HEK293 (cell line): ENCODE measurements at regions not wholly inside any gene's neighbourhood (a gene's known extent, or its start where the extent isn't known, plus 50 kb on each side); places are given as distances from the start of the nearest gene placed in this dataset.

Experiments used
- KLF1 ChIP-seq: fragments of 450-650 bp; formaldehyde crosslinking; IDR thresholded peaks from 2 replicates; pipeline ENCODE4 v1.5.1; 2016; ENCODE audit warnings: missing biosample characterization, missing genetic modification characterization
- OVOL3 ChIP-seq: fragments of 450-650 bp; formaldehyde crosslinking; IDR thresholded peaks from 2 replicates; pipeline ENCODE4 v1.5.1; 2016; ENCODE audit warnings: missing biosample characterization, missing genetic modification characterization
- ZNF146 ChIP-seq: fragments of 450-650 bp; formaldehyde crosslinking; IDR thresholded peaks from 2 replicates; pipeline ENCODE4 v1.5.1; 2016; ENCODE audit warnings: missing biosample characterization, missing genetic modification characterization
- ZNF239 ChIP-seq: fragments of 450-650 bp; formaldehyde crosslinking; IDR thresholded peaks from 2 replicates; pipeline ENCODE4 v1.5.1; 2016; ENCODE audit warnings: missing biosample characterization, missing genetic modification characterization
- ZNF274 ChIP-seq, 2 experiments: fragments of 200-500 bp in 1 of 2; fragments of 450-650 bp in 1 of 2; sonication (Bioruptor generic) in 1 of 2; formaldehyde crosslinking in 1 of 2; IDR thresholded peaks; 2 replicates each; pipeline versions ENCODE4 v1.5.1 to v1.6.1; 2014 to 2016; ENCODE audit warnings: borderline replicate concordance in 1 of 2, inconsistent platforms in 1 of 2, low read length in 1 of 2, missing biosample characterization in 1 of 2, missing genetic modification characterization in 1 of 2
- ZNF324 ChIP-seq: fragments of 450-650 bp; formaldehyde crosslinking; IDR thresholded peaks from 2 replicates; pipeline ENCODE4 v1.5.1; 2016; ENCODE audit warnings: missing biosample characterization, missing genetic modification characterization
- ZNF629 ChIP-seq: fragments of 450-650 bp; formaldehyde crosslinking; IDR thresholded peaks from 2 replicates; pipeline ENCODE4 v1.5.1; 2017; ENCODE audit warnings: missing biosample characterization, missing genetic modification characterization
- TF ChIP-seq, protein P1 (sequence below): fragments of 450-650 bp; formaldehyde crosslinking; IDR thresholded peaks from 2 replicates; pipeline ENCODE4 v1.5.1; 2016; ENCODE audit warnings: missing biosample characterization, missing genetic modification characterization
- TF ChIP-seq, protein P2 (sequence below): fragments of 450-650 bp; formaldehyde crosslinking; conservative IDR thresholded peaks from 2 replicates; pipeline ENCODE4 v1.5.1; 2016; ENCODE audit warnings: low read depth, missing biosample characterization, missing genetic modification characterization
- TF ChIP-seq, protein P3 (sequence below): fragments of 450-650 bp; formaldehyde crosslinking; IDR thresholded peaks from 2 replicates; pipeline ENCODE4 v1.5.1; 2016; ENCODE audit warnings: missing biosample characterization, missing genetic modification characterization, borderline replicate concordance
- TF ChIP-seq, protein P4 (sequence below): fragments of 450-650 bp; formaldehyde crosslinking; IDR thresholded peaks from 2 replicates; pipeline ENCODE4 v1.5.1; 2016; ENCODE audit warnings: missing biosample characterization, missing genetic modification characterization

DNA sequence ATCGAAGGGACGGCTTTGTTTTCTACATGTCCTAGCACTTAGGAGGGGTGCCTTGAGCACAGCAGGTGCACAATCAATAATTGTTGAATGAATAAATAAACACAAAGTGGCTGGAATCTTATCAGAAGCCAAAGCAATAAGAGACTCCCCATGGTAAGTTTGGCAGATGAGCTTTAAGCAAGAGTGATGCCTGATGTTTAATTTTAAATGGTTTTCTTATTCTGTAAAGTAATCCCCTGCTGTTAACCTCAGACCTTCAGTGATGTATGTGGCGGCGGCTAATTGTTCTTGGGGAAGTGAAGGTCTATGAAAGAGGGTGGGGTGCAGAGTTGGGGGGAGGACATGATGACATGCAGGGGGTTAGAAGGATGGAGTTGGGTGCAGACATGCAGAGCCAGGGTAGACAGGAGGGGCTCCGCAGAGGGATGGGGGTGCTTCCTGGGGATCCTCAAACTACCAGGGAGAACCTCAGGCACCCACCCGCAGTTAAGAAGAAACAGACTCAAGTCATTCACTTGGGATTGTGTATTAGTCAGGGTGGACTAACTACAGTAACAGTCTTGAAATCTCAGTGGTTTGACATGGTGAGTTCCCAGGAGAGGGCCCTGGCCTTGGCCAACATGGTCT lies 65.7 kb upstream of the SHB start:
- TF ChIP-seq, protein P1, sequence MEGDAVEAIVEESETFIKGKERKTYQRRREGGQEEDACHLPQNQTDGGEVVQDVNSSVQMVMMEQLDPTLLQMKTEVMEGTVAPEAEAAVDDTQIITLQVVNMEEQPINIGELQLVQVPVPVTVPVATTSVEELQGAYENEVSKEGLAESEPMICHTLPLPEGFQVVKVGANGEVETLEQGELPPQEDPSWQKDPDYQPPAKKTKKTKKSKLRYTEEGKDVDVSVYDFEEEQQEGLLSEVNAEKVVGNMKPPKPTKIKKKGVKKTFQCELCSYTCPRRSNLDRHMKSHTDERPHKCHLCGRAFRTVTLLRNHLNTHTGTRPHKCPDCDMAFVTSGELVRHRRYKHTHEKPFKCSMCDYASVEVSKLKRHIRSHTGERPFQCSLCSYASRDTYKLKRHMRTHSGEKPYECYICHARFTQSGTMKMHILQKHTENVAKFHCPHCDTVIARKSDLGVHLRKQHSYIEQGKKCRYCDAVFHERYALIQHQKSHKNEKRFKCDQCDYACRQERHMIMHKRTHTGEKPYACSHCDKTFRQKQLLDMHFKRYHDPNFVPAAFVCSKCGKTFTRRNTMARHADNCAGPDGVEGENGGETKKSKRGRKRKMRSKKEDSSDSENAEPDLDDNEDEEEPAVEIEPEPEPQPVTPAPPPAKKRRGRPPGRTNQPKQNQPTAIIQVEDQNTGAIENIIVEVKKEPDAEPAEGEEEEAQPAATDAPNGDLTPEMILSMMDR (tag by site-specific recombination) = no peak
- TF ChIP-seq, protein P2, sequence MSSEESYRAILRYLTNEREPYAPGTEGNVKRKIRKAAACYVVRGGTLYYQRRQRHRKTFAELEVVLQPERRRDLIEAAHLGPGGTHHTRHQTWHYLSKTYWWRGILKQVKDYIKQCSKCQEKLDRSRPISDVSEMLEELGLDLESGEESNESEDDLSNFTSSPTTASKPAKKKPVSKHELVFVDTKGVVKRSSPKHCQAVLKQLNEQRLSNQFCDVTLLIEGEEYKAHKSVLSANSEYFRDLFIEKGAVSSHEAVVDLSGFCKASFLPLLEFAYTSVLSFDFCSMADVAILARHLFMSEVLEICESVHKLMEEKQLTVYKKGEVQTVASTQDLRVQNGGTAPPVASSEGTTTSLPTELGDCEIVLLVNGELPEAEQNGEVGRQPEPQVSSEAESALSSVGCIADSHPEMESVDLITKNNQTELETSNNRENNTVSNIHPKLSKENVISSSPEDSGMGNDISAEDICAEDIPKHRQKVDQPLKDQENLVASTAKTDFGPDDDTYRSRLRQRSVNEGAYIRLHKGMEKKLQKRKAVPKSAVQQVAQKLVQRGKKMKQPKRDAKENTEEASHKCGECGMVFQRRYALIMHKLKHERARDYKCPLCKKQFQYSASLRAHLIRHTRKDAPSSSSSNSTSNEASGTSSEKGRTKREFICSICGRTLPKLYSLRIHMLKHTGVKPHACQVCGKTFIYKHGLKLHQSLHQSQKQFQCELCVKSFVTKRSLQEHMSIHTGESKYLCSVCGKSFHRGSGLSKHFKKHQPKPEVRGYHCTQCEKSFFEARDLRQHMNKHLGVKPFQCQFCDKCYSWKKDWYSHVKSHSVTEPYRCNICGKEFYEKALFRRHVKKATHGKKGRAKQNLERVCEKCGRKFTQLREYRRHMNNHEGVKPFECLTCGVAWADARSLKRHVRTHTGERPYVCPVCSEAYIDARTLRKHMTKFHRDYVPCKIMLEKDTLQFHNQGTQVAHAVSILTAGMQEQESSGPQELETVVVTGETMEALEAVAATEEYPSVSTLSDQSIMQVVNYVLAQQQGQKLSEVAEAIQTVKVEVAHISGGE = no peak
- TF ChIP-seq ZNF146 = no peak
- TF ChIP-seq, protein P3, sequence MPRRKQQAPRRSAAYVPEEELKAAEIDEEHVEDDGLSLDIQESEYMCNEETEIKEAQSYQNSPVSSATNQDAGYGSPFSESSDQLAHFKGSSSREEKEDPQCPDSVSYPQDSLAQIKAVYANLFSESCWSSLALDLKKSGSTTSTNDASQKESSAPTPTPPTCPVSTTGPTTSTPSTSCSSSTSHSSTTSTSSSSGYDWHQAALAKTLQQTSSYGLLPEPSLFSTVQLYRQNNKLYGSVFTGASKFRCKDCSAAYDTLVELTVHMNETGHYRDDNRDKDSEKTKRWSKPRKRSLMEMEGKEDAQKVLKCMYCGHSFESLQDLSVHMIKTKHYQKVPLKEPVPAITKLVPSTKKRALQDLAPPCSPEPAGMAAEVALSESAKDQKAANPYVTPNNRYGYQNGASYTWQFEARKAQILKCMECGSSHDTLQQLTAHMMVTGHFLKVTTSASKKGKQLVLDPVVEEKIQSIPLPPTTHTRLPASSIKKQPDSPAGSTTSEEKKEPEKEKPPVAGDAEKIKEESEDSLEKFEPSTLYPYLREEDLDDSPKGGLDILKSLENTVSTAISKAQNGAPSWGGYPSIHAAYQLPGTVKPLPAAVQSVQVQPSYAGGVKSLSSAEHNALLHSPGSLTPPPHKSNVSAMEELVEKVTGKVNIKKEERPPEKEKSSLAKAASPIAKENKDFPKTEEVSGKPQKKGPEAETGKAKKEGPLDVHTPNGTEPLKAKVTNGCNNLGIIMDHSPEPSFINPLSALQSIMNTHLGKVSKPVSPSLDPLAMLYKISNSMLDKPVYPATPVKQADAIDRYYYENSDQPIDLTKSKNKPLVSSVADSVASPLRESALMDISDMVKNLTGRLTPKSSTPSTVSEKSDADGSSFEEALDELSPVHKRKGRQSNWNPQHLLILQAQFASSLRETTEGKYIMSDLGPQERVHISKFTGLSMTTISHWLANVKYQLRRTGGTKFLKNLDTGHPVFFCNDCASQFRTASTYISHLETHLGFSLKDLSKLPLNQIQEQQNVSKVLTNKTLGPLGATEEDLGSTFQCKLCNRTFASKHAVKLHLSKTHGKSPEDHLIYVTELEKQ (tag by site-specific recombination) = no peak
- TF ChIP-seq ZNF324 = no peak
- no peak for TF ChIP-seq ZNF629 (tag by site-specific recombination)
- no peak for TF ChIP-seq KLF1
- no peak for TF ChIP-seq ZNF274 (IDR thresholded peaks at IDR 0.05; ENCODE audit: low read length)
- TF ChIP-seq ZNF274 (tag by site-specific recombination; IDR thresholded peaks at IDR 0.05; ENCODE audit: borderline replicate concordance) = no peak
- TF ChIP-seq, protein P4, sequence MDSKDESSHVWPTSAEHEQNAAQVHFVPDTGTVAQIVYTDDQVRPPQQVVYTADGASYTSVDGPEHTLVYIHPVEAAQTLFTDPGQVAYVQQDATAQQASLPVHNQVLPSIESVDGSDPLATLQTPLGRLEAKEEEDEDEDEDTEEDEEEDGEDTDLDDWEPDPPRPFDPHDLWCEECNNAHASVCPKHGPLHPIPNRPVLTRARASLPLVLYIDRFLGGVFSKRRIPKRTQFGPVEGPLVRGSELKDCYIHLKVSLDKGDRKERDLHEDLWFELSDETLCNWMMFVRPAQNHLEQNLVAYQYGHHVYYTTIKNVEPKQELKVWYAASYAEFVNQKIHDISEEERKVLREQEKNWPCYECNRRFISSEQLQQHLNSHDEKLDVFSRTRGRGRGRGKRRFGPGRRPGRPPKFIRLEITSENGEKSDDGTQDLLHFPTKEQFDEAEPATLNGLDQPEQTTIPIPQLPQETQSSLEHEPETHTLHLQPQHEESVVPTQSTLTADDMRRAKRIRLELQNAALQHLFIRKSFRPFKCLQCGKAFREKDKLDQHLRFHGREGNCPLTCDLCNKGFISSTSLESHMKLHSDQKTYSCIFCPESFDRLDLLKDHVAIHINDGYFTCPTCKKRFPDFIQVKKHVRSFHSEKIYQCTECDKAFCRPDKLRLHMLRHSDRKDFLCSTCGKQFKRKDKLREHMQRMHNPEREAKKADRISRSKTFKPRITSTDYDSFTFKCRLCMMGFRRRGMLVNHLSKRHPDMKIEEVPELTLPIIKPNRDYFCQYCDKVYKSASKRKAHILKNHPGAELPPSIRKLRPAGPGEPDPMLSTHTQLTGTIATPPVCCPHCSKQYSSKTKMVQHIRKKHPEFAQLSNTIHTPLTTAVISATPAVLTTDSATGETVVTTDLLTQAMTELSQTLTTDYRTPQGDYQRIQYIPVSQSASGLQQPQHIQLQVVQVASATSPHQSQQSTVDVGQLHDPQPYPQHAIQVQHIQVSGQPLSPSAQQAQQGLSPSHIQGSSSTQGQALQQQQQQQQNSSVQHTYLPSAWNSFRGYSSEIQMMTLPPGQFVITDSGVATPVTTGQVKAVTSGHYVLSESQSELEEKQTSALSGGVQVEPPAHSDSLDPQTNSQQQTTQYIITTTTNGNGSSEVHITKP (tag by site-specific recombination) = no peak
- no peak for TF ChIP-seq OVOL3 (tag by site-specific recombination)
- TF ChIP-seq ZNF239 (tag by site-specific recombination) = no peak
